GM18868 (cell line): ENCODE measurements at regions not wholly inside any gene's neighbourhood (a gene's known extent, or its start where the extent isn't known, plus 50 kb on each side); places are given as distances from the start of the nearest gene placed in this dataset.

Experiments used
- ATAC-seq: cut with Tn5 transposase; IDR thresholded peaks from one replicate; pipeline ENCODE4 v1.9.1; 2021; ENCODE audit warnings: mild to moderate bottlenecking, moderate library complexity; ENCODE audit not compliant: unreplicated experiment

GRCh38 chr12:98372340-98373024 lies 142.9 kb upstream of the TMPO start:
- ATAC-seq, result no peak

- ATAC-seq, result no peak
Measured at GRCh38 chr12:98373025-98373554, 142.3 kb upstream of the TMPO start.

GRCh38 chr12:98374007-98374406 lies 141.4 kb upstream of the TMPO start:
- peak; percentile 50 for ATAC-seq

GRCh38 chr12:98379106-98379505 lies 136.3 kb upstream of the TMPO start:
- ATAC-seq, result no peak

- ATAC-seq, result no peak
Measured at GRCh38 chr12:98385641-98386040, 129.7 kb upstream of the TMPO start.

GRCh38 chr12:98387444-98387843 lies 127.9 kb upstream of the TMPO start:
- ATAC-seq, result no peak

GRCh38 chr12:98388126-98388525 lies 127.3 kb upstream of the TMPO start:
- no peak for ATAC-seq

- ATAC-seq, result no peak
Measured at GRCh38 chr12:98389593-98389992, 125.8 kb upstream of the TMPO start.

GRCh38 chr12:98397323-98398105 lies 117.9 kb upstream of the TMPO start:
- peak; percentile 67 for ATAC-seq

GRCh38 chr12:98399532-98399931 lies 115.9 kb upstream of the TMPO start:
- peak; percentile 35 for ATAC-seq

- ATAC-seq, result peak; percentile 56
Measured at GRCh38 chr12:98401427-98401826, 114.0 kb upstream of the TMPO start.

- peak; percentile 1 for ATAC-seq
Measured at GRCh38 chr12:98402091-98402490, 113.3 kb upstream of the TMPO start.

GRCh38 chr12:98402671-98403070 lies 112.7 kb upstream of the TMPO start:
- no peak for ATAC-seq

GRCh38 chr12:98403385-98403784 lies 112.0 kb upstream of the TMPO start:
- no peak for ATAC-seq

GRCh38 chr12:98403936-98404335 lies 111.5 kb upstream of the TMPO start:
- no peak for ATAC-seq

- no peak for ATAC-seq
Measured at GRCh38 chr12:98405805-98406366, 109.5 kb upstream of the TMPO start.

GRCh38 chr12:98406378-98406777 lies 109.0 kb upstream of the TMPO start:
- ATAC-seq, result no peak

GRCh38 chr12:98408681-98409080 lies 106.7 kb upstream of the TMPO start:
- ATAC-seq, result no peak

GRCh38 chr12:98409548-98409947 lies 105.8 kb upstream of the TMPO start:
- ATAC-seq, result no peak

GRCh38 chr12:98410356-98410755 lies 105.0 kb upstream of the TMPO start:
- ATAC-seq, result no peak

GRCh38 chr12:98416845-98417244 lies 98.5 kb upstream of the TMPO start:
- ATAC-seq, result peak; percentile 50

- peak; percentile 28 for ATAC-seq
Measured at GRCh38 chr12:98417266-98417665, 98.1 kb upstream of the TMPO start.
